K562 (cell line): ENCODE measurements at regions not wholly inside any gene's neighbourhood (a gene's known extent, or its start where the extent isn't known, plus 50 kb on each side); places are given as distances from the start of the nearest gene placed in this dataset.

ENCODE experiments used
- CEBPB ChIP-seq: fragments of 450-650 bp; IDR thresholded peaks from 2 replicates; pipeline ENCODE4 v1.6.1; 2016; ENCODE audit warnings: missing genetic modification characterization, missing compliant biosample characterization
- CREB1 ChIP-seq, 2 experiments: sonication (generic) in 1 of 2; formaldehyde crosslinking in 1 of 2; IDR thresholded peaks; 2 replicates each; pipeline versions ENCODE4 v1.6.1 to v1.8.0; 2012 to 2022; ENCODE audit warnings: inconsistent platforms in 1 of 2, mild to moderate bottlenecking in 1 of 2, missing genetic modification reagents in 1 of 2, moderate library complexity in 1 of 2
- EZH2 ChIP-seq: IDR thresholded peaks from 2 replicates; pipeline ENCODE4 v1.6.1; 2012; ENCODE audit warnings: low read depth, mild to moderate bottlenecking, inconsistent platforms, low read length, borderline replicate concordance
- GATA2 ChIP-seq: sonication (generic); formaldehyde crosslinking; IDR thresholded peaks from 2 replicates; pipeline ENCODE4 v1.4.0; 2020; ENCODE audit warnings: mild to moderate bottlenecking, missing genetic modification reagents
- NR2C2 ChIP-seq, 2 experiments: fragments of 200-800 bp in 1 of 2; sonication (Bioruptor generic) in 1 of 2; sonication (generic) in 1 of 2; formaldehyde crosslinking in 1 of 2; IDR thresholded peaks; 2 replicates each; pipeline versions ENCODE4 v1.6.1 to v1.8.0; 2016 to 2022; ENCODE audit warnings: mild to moderate bottlenecking in 1 of 2, missing compliant biosample characterization in 1 of 2, missing genetic modification characterization in 1 of 2, missing genetic modification reagents in 1 of 2
- POLR2AphosphoS5 ChIP-seq: IDR thresholded peaks from 2 replicates; pipeline ENCODE4 v1.6.1; 2011; ENCODE audit warnings: mild to moderate bottlenecking, low read depth, low read length, moderate library complexity; ENCODE audit not compliant: control insufficient read depth, insufficient read depth
- POLR2B ChIP-seq: fragments of 450-650 bp; IDR thresholded peaks from 2 replicates; pipeline ENCODE4 v1.6.1; 2018; ENCODE audit warnings: low read depth; ENCODE audit not compliant: partially characterized antibody
- ZNF124 ChIP-seq: sonication (generic); formaldehyde crosslinking; IDR thresholded peaks from 2 replicates; pipeline ENCODE4 v1.8.1; 2022; ENCODE audit warnings: missing genetic modification reagents
- ZNF232 ChIP-seq: sonication (generic); formaldehyde crosslinking; IDR thresholded peaks from 2 replicates; pipeline ENCODE4 v1.8.0; 2022; ENCODE audit warnings: mild to moderate bottlenecking, missing genetic modification reagents
- ZNF764 ChIP-seq: fragments of 250-450 bp; sonication (Bioruptor Pico); IDR thresholded peaks from 2 replicates; pipeline ENCODE4 v1.4.0; 2020; ENCODE audit warnings: low read depth, mild to moderate bottlenecking, moderate library complexity
- TF ChIP-seq, protein P1 (sequence below): fragments of 450-650 bp; IDR thresholded peaks from 2 replicates; pipeline ENCODE4 v1.6.1; 2017; ENCODE audit warnings: mild to moderate bottlenecking, moderate library complexity
- TF ChIP-seq, protein P2 (sequence below), 3 experiments: IDR thresholded peaks in 2 of 3; conservative IDR thresholded peaks in 1 of 3; 2 replicates each; pipeline ENCODE4 v1.5.1; 2011 to 2012; ENCODE audit warnings: low read length in 3 of 3, mild to moderate bottlenecking in 3 of 3, control low read depth in 2 of 3, improper control_type of control experiment in 1 of 3, inconsistent platforms in 1 of 3, low read depth in 1 of 3, mixed read lengths in 1 of 3, moderate library complexity in 1 of 3; ENCODE audit not compliant: insufficient read depth in 2 of 3
- TF ChIP-seq, protein P3 (sequence below): fragments of 450-650 bp; formaldehyde crosslinking; IDR thresholded peaks from 2 replicates; pipeline ENCODE4 v1.4.0; 2020; ENCODE audit warnings: mild to moderate bottlenecking, moderate library complexity
- TF ChIP-seq, protein P4 (sequence below): fragments of 450-650 bp; formaldehyde crosslinking; IDR thresholded peaks from 2 replicates; pipeline ENCODE4 v1.4.0; 2020; ENCODE audit warnings: mild to moderate bottlenecking

DNA sequence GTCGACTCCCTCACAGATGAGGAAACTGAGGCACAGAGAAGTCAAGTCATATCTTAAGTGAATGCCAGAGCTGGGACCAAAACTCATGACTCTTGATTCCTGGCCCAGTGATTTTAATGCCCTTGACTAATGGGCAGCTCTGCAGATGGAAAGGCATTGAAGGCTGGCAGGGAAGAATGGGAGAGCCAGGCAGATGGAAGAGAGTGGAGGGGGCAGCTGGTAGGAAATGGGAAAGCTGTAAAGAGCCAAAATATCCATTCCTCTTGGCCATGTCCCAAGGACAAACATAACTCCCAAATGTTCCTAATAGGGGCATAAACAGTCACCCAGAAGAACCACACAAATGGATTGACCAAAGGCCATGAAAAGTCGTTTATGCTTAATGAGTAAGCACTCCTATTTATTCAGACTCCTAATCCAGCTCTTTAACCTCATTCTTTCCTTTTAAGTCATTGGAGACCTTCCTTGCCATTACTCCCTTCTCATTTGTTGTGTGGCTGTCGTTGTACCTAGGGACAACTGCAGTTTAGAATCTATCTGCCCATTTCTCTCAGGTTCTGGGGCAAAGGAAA, 330.5 kb upstream of the ROPN1 start:
- TF ChIP-seq, protein P1, sequence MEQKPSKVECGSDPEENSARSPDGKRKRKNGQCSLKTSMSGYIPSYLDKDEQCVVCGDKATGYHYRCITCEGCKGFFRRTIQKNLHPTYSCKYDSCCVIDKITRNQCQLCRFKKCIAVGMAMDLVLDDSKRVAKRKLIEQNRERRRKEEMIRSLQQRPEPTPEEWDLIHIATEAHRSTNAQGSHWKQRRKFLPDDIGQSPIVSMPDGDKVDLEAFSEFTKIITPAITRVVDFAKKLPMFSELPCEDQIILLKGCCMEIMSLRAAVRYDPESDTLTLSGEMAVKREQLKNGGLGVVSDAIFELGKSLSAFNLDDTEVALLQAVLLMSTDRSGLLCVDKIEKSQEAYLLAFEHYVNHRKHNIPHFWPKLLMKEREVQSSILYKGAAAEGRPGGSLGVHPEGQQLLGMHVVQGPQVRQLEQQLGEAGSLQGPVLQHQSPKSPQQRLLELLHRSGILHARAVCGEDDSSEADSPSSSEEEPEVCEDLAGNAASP: no peak
- TF ChIP-seq POLR2B (no peak), NR2C2 (CRISPR knock-in tag; IDR thresholded peaks at IDR 0.05) (no peak), NR2C2 (tag; IDR thresholded peaks at IDR 0.05) (no peak), CEBPB (no peak), ZNF124 (CRISPR knock-in tag) (no peak), ZNF764 (CRISPR knock-in tag) (no peak), CREB1 (IDR thresholded peaks at IDR 0.05) (no peak), CREB1 (CRISPR knock-in tag; IDR thresholded peaks at IDR 0.05) (no peak), ZNF232 (CRISPR knock-in tag) (no peak), POLR2AphosphoS5 (no peak), GATA2 (CRISPR knock-in tag) (no peak), EZH2 (no peak)
- TF ChIP-seq, protein P2, sequence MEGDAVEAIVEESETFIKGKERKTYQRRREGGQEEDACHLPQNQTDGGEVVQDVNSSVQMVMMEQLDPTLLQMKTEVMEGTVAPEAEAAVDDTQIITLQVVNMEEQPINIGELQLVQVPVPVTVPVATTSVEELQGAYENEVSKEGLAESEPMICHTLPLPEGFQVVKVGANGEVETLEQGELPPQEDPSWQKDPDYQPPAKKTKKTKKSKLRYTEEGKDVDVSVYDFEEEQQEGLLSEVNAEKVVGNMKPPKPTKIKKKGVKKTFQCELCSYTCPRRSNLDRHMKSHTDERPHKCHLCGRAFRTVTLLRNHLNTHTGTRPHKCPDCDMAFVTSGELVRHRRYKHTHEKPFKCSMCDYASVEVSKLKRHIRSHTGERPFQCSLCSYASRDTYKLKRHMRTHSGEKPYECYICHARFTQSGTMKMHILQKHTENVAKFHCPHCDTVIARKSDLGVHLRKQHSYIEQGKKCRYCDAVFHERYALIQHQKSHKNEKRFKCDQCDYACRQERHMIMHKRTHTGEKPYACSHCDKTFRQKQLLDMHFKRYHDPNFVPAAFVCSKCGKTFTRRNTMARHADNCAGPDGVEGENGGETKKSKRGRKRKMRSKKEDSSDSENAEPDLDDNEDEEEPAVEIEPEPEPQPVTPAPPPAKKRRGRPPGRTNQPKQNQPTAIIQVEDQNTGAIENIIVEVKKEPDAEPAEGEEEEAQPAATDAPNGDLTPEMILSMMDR (IDR thresholded peaks at IDR 0.05 in 2 of 3, conservative IDR thresholded peaks at IDR 0.05 in 1 of 3; ENCODE audit: insufficient read depth in 2 of 3, low read depth in 1 of 3, low read length in 3 of 3): no peak
- TF ChIP-seq, protein P3, sequence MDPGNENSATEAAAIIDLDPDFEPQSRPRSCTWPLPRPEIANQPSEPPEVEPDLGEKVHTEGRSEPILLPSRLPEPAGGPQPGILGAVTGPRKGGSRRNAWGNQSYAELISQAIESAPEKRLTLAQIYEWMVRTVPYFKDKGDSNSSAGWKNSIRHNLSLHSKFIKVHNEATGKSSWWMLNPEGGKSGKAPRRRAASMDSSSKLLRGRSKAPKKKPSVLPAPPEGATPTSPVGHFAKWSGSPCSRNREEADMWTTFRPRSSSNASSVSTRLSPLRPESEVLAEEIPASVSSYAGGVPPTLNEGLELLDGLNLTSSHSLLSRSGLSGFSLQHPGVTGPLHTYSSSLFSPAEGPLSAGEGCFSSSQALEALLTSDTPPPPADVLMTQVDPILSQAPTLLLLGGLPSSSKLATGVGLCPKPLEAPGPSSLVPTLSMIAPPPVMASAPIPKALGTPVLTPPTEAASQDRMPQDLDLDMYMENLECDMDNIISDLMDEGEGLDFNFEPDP (CRISPR knock-in tag): no peak
- TF ChIP-seq, protein P4, sequence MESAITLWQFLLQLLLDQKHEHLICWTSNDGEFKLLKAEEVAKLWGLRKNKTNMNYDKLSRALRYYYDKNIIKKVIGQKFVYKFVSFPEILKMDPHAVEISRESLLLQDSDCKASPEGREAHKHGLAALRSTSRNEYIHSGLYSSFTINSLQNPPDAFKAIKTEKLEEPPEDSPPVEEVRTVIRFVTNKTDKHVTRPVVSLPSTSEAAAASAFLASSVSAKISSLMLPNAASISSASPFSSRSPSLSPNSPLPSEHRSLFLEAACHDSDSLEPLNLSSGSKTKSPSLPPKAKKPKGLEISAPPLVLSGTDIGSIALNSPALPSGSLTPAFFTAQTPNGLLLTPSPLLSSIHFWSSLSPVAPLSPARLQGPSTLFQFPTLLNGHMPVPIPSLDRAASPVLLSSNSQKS (CRISPR knock-in tag): no peak
